Activated T-cell treated with anti-CD3 and anti-CD28 coated beads, Interleukin-2, amount 50 U/mL, for 24 hours (primary cell): ENCODE measurements at regions not wholly inside any gene's neighbourhood (a gene's known extent, or its start where the extent isn't known, plus 50 kb on each side); places are given as distances from the start of the nearest gene placed in this dataset.

Source experiments
- DNase-seq: peaks from one replicate; pipeline ENCODE4 v3.0.0-alpha.2; 2020
- H3K27ac Mint-ChIP-seq: 2 replicates; pipeline ENCODE4 v1.8.0; 2020; ENCODE audit warnings: mild to moderate bottlenecking, mixed read lengths
- H3K27me3 Mint-ChIP-seq: 2 replicates; pipeline ENCODE4 v1.8.0; 2020; ENCODE audit warnings: mixed read lengths
- H3K36me3 Mint-ChIP-seq: 2 replicates; pipeline ENCODE4 v1.8.0; 2020; ENCODE audit warnings: low read depth, mixed read lengths
- H3K4me1 Mint-ChIP-seq: 2 replicates; pipeline ENCODE4 v1.8.0; 2020; ENCODE audit warnings: low read depth, mixed read lengths
- H3K4me3 Mint-ChIP-seq: 2 replicates; pipeline ENCODE4 v1.8.0; 2020; ENCODE audit warnings: mild to moderate bottlenecking, moderate library complexity, mixed read lengths
- H3K9me3 Mint-ChIP-seq: 2 replicates; pipeline ENCODE4 v1.8.0; 2020; ENCODE audit warnings: mixed read lengths

DNA sequence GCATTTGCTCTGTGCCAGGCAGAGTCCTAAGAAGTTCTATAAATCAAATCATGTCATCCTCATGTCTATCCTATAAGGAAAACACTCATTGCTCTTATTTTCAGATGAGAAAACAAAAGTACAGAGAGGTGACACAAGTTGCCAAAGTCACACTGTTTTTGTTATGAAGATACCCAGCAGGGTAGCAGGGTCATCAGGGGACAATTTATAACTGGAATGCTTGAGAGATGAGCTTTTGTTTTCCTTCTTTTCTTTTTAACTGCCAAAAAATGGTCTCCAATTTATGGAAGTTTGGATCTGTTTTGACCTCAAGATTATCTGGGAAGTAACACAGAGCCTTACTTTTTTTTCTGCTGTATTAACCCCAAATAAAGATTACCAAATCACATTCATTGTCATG is 354.1 kb downstream of the SUCLA2 start:
- Mint-ChIP-seq H3K9me3 (no peaks in the 10 kb centered on the region), H3K27ac (no peak overlapping the region), H3K4me1 (no peaks in the 10 kb centered on the region), H3K27me3 (no peaks in the 10 kb centered on the region), H3K4me3 (no peak overlapping the region), H3K36me3 (no peaks in the 10 kb centered on the region)
- no peak for DNase-seq

- no peaks in the 10 kb centered on the region for H3K27me3 Mint-ChIP-seq
- DNase-seq: no peak
- H3K36me3 Mint-ChIP-seq: no peaks in the 10 kb centered on the region
- no peaks in the 10 kb centered on the region for H3K4me1 Mint-ChIP-seq
- H3K9me3 Mint-ChIP-seq: no peaks in the 10 kb centered on the region
- no peak overlapping the region for H3K4me3 Mint-ChIP-seq
- H3K27ac Mint-ChIP-seq: no peak overlapping the region
Measured at GRCh38 chr13:47646298-47646697, 354.8 kb downstream of the SUCLA2 start.

- no peaks in the 10 kb centered on the region for H3K9me3 Mint-ChIP-seq
Measured at GRCh38 chr13:47639738-47640447, 361.2 kb downstream of the SUCLA2 start.

DNA sequence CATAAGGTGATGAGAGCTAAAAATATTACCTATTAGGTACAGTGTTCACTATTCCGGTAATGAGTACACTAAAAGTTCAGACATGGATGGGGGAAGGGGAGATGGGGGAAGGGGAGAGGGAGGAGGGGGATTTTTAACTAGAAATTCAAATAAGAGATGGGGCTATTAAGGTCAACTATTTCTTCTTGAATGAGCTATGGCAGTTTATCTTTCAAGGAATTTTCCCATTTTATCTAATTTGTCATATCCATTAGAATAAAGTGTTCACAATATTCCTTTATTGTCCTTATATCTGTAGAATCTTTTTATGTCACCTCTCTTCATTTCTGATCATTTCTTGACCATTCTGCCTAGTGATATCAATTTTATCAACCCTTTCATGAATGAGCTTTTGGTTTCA is 362.4 kb downstream of the SUCLA2 start:
- Mint-ChIP-seq H3K9me3 (peaks cover 5% of the 10 kb centered on the region), H3K27ac (no peak overlapping the region), H3K36me3 (no peaks in the 10 kb centered on the region), H3K27me3 (no peaks in the 10 kb centered on the region), H3K4me3 (no peak overlapping the region), H3K4me1 (no peaks in the 10 kb centered on the region)
- DNase-seq: no peak

More at GRCh38 chr13:47639738-47640447, 361.2 kb downstream of the SUCLA2 start:
- Mint-ChIP-seq H3K27me3 (no peaks in the 10 kb centered on the region), H3K36me3 (no peaks in the 10 kb centered on the region), H3K27ac (no peak overlapping the region), H3K4me1 (no peaks in the 10 kb centered on the region), H3K4me3 (no peak overlapping the region)
- no peak for DNase-seq

DNA sequence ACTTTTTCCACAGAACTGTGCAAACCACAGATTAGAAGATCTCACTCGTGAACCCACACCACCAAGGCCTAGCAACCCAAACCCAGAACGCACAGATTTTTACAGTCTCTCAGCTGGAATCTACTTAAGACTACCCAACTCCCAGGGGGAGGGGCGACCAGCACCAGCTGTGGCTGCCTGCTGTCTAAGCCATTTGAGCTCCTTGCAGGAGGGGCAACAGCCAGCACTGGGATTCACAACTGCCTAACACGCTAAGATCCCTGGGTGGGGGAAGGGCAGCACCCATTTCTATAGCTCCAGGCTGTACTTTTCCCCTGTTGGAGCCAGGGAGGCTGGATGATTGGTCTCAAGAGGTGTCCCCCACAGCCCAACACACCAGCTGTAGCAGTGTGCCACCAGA is 368.8 kb downstream of the SUCLA2 start:
- Mint-ChIP-seq H3K9me3 (peaks cover 16% of the 10 kb centered on the region), H3K27ac (no peak overlapping the region), H3K36me3 (no peaks in the 10 kb centered on the region), H3K4me1 (no peaks in the 10 kb centered on the region), H3K4me3 (no peak overlapping the region), H3K27me3 (peaks cover 4% of the 10 kb centered on the region)
- no peak for DNase-seq

- Mint-ChIP-seq H3K27me3 (peaks cover 4% of the 10 kb centered on the region), H3K36me3 (no peaks in the 10 kb centered on the region), H3K4me3 (no peak overlapping the region), H3K27ac (no peak overlapping the region), H3K4me1 (no peaks in the 10 kb centered on the region), H3K9me3 (peaks cover 11% of the 10 kb centered on the region)
- no peak for DNase-seq
Measured at GRCh38 chr13:47628666-47629065, 372.4 kb downstream of the SUCLA2 start.

GRCh38 chr13:47623862-47624261 is 377.2 kb downstream of the SUCLA2 start:
- Mint-ChIP-seq H3K4me1 (no peaks in the 10 kb centered on the region), H3K9me3 (no peaks in the 10 kb centered on the region), H3K4me3 (no peak overlapping the region), H3K36me3 (no peaks in the 10 kb centered on the region), H3K27ac (no peak overlapping the region), H3K27me3 (peaks cover 11% of the 10 kb centered on the region)
- no peak for DNase-seq

DNA sequence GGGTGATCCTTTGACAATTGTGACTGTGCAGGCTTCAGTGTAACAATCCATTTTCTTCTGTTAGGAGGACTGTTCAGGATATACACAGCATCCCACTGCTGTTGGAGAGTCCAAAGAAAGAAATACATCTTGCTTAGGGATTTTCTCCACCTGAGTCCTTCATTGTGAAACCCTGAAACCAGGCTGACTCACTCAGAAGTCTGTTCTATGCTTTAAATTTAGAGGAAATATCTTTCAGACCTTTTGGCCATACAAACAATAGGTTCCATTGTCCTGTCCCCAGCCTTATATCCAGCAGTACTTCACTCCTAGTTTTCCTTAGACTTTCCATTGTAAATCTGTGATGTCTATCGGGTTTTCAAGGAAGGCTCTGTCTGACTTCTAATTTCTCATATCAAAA is 379.1 kb downstream of the SUCLA2 start:
- Mint-ChIP-seq H3K4me1 (no peaks in the 10 kb centered on the region), H3K36me3 (no peaks in the 10 kb centered on the region), H3K27ac (no peak overlapping the region), H3K9me3 (no peaks in the 10 kb centered on the region), H3K4me3 (no peak overlapping the region), H3K27me3 (peaks cover 7% of the 10 kb centered on the region)
- DNase-seq: no peak

DNA sequence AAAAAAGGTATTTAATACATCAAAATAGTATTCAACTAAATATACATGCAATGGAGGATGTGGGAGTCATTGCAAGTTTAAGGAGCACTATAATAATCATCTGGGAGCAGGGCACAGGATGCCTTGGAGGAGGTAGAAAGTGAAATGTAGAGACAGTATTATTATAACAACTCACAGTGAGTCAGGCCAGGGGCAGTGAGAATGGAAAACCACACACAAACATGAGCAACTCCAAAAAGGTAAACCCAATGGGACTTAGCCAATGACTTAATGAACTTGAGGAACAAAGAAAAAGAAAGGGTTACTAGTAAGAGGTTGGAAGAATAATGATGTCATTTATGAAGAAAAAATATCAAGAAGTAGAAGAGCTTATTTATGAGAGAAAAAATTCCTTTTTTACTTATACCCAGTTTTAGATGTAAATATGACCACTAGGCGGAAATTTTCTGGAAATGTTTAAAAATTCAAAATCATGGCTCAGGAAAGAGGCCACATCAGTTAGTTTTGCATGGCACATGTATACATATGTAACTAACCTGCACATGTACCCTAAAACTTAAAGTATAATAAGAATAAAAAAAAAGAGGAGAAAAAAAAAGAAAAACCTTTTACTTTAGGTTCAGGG is 389.3 kb downstream of the SUCLA2 start:
- H3K36me3 Mint-ChIP-seq: no peaks in the 10 kb centered on the region
- peaks cover 5% of the 10 kb centered on the region for H3K9me3 Mint-ChIP-seq
- H3K4me1 Mint-ChIP-seq: no peaks in the 10 kb centered on the region
- H3K27ac Mint-ChIP-seq: no peak overlapping the region
- H3K27me3 Mint-ChIP-seq: no peaks in the 10 kb centered on the region
- DNase-seq: no peak
- no peak overlapping the region for H3K4me3 Mint-ChIP-seq

DNA sequence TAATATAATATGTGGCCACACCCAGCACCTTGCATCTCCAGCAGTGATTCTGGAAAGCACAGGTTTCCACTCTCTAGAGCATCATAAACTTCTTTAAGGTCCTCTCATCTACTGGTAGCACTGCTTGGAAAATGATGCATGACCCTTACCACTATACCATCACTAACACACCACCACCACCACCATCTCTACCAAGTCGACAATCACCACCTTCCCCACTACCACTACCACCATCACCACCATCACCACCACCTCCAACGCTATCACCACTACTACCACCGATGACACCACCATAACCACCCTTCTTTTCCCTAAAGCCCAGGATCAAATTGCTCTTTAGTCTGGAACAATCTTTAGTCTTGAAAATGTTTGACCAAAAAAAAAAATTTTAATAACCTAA is 390.4 kb downstream of the SUCLA2 start:
- Mint-ChIP-seq H3K4me1 (no peaks in the 10 kb centered on the region), H3K27me3 (no peaks in the 10 kb centered on the region), H3K4me3 (no peak overlapping the region), H3K27ac (no peak overlapping the region), H3K9me3 (peaks cover 5% of the 10 kb centered on the region), H3K36me3 (no peaks in the 10 kb centered on the region)
- DNase-seq: no peak

GRCh38 chr13:47603365-47603764 is 397.7 kb downstream of the SUCLA2 start:
- Mint-ChIP-seq H3K27ac (no peak overlapping the region), H3K27me3 (no peaks in the 10 kb centered on the region), H3K9me3 (peaks cover 6% of the 10 kb centered on the region), H3K4me3 (no peak overlapping the region), H3K36me3 (no peaks in the 10 kb centered on the region), H3K4me1 (no peaks in the 10 kb centered on the region)
- no peak for DNase-seq

- no peak for DNase-seq
- Mint-ChIP-seq H3K27ac (no peak overlapping the region), H3K36me3 (no peaks in the 10 kb centered on the region), H3K4me1 (no peaks in the 10 kb centered on the region), H3K27me3 (no peaks in the 10 kb centered on the region), H3K4me3 (no peak overlapping the region), H3K9me3 (peaks cover 13% of the 10 kb centered on the region)
Measured at GRCh38 chr13:47598340-47598911, 402.6 kb downstream of the SUCLA2 start.

DNA sequence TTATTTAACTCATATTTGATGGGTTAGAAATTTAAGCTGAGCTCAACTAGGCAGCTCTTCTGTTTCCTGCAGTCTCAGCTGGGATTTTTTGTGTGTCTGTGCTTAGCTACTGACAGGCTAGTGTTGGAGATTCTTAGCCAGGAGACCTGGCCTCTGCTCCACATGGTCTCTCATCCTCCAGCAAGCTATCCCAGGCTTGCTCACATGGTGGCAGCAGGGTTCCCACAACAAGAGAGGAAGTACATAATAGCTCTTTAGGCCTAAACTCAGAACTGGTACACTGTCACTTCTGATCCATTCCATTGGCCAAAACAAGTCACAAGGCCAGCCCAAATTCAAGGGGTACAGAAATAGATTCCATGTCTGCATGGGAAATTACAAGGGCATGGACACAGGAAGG is 406.2 kb downstream of the SUCLA2 start:
- H3K27ac Mint-ChIP-seq: no peak overlapping the region

DNA sequence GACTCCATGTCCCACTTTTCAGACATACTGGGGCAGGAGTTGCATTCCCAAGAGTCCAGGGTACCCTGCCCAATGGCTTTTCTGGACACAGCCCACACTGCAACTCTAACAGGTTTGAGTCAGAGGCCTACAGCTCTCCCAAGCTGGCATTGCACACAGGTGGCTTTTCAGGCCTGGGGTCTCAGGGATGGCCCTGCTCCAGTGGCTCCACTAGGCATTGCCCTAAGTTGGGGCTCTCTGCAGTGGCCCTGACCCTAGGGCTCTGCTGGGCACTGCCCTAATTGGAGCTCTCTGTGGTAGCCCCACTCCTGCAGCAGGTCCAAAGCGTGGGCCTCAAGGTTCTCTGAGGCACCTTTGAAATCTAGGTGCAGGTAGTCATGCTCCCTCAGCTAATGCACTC is 408.8 kb downstream of the SUCLA2 start:
- H3K4me1 Mint-ChIP-seq: no peaks in the 10 kb centered on the region
- DNase-seq: no peak
- peaks cover 14% of the 10 kb centered on the region for H3K9me3 Mint-ChIP-seq
- no peak overlapping the region for H3K4me3 Mint-ChIP-seq
- H3K36me3 Mint-ChIP-seq: no peaks in the 10 kb centered on the region
- H3K27me3 Mint-ChIP-seq: no peaks in the 10 kb centered on the region
- H3K27ac Mint-ChIP-seq: no peak overlapping the region

More for the DNA sequence above, 406.2 kb downstream of the SUCLA2 start:
- Mint-ChIP-seq H3K4me1 (no peaks in the 10 kb centered on the region), H3K9me3 (peaks cover 14% of the 10 kb centered on the region), H3K4me3 (no peak overlapping the region), H3K36me3 (no peaks in the 10 kb centered on the region), H3K27me3 (no peaks in the 10 kb centered on the region)
- DNase-seq: no peak

DNA sequence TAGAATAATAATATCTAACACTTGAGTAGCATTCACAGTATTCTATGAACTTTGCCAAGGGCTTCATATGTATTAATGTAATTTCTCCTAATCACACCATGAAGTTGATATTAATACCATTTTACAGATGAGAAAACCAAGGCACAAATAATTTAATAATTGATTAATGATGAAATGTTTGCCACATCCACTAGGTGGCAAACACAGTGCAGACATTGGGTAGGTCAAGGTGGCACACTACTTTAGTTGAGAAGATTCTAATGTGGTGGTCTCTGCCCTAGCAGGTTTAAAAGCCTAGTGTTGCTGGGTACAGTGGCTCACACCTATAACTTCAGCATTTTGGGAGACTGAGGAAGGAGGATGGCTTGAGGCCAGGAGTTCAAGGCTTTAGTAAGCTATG is 412.4 kb downstream of the SUCLA2 start:
- Mint-ChIP-seq H3K27me3 (no peaks in the 10 kb centered on the region), H3K9me3 (peaks cover 15% of the 10 kb centered on the region), H3K4me3 (no peak overlapping the region), H3K4me1 (no peaks in the 10 kb centered on the region), H3K36me3 (no peaks in the 10 kb centered on the region), H3K27ac (no peak overlapping the region)
- no peak for DNase-seq
